ENCODE measurements at regions not wholly inside any gene's neighbourhood (a gene's known extent, or its start where the extent isn't known, plus 50 kb on each side); places are given as distances from the start of the nearest gene placed in this dataset.

DNA sequence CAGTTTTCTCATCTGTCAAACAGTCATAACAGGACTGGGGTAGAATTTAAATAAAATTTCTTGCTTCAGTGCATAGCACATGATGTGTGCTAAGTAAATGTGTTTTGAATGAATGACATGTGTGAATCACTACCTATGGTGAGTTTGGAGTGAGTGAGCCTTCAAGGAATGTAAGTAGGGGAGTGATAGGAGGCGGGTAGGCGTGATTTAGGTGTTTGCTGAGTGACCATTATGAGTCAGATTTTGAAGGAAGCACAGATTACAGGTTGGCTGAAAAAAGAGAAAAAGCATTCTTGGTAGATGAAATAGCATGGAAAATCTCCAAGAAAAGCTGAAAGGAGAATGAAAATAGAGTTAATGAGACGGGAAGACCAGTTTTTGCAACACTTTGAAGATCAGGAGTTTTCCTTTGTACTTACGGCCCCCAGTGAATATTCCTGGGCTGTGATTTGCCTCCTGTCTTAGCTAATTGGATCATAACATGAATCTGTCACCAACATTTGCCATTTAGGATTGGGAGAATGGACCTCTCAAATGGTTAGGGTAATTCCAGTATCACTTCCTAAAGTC, 136.9 kb upstream of the GATA6 start:
- Histone ChIP-seq H3K36me3 (ENCODE audit: low read depth) (no peaks in the 10 kb centered on the region), H3K9me3 (ENCODE audit: severe bottlenecking) (no peaks in the 10 kb centered on the region), H3K4me1 (ENCODE audit: insufficient read depth, poor library complexity, severe bottlenecking) (peaks cover 17% of the 10 kb centered on the region), H3K27me3 (ENCODE audit: insufficient read depth, poor library complexity, severe bottlenecking) (no peaks in the 10 kb centered on the region), H3K27ac (ENCODE audit: poor library complexity, severe bottlenecking) (peak overlapping the region; percentile 89), H3K4me3 (ENCODE audit: severe bottlenecking) (no peak overlapping the region)
- ATAC-seq (ENCODE audit: low read depth) (peak; percentile 100), DNase-seq (ENCODE audit: low spot score) (peak; percentile 80)
- TF ChIP-seq, protein P1, sequence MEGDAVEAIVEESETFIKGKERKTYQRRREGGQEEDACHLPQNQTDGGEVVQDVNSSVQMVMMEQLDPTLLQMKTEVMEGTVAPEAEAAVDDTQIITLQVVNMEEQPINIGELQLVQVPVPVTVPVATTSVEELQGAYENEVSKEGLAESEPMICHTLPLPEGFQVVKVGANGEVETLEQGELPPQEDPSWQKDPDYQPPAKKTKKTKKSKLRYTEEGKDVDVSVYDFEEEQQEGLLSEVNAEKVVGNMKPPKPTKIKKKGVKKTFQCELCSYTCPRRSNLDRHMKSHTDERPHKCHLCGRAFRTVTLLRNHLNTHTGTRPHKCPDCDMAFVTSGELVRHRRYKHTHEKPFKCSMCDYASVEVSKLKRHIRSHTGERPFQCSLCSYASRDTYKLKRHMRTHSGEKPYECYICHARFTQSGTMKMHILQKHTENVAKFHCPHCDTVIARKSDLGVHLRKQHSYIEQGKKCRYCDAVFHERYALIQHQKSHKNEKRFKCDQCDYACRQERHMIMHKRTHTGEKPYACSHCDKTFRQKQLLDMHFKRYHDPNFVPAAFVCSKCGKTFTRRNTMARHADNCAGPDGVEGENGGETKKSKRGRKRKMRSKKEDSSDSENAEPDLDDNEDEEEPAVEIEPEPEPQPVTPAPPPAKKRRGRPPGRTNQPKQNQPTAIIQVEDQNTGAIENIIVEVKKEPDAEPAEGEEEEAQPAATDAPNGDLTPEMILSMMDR (IDR thresholded peaks at IDR 0.05; ENCODE audit: poor library complexity, severe bottlenecking), result no peak

DNA sequence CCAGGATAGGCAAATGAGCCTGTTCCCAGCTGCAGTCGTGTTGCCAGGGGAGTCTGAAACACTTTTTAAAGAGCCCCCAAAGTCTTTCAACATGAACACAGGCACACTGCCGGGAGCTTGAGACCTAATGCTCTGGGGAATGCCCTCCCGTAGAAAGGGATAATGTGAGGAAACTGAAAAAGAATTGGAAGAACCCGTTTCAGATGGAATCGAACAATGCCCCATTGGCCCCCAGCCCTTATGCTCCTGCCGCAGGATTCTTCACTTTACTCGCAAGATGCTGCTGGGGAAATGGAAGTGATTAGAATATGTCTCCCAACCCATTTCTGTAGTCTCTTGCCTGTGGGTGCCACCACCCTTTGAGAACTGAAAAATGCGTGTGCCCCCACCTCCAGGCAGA, 136.3 kb upstream of the GATA6 start:
- Histone ChIP-seq H3K4me1 (ENCODE audit: insufficient read depth, poor library complexity, severe bottlenecking) (peaks cover 17% of the 10 kb centered on the region), H3K36me3 (ENCODE audit: low read depth) (no peaks in the 10 kb centered on the region), H3K4me3 (ENCODE audit: severe bottlenecking) (no peak overlapping the region), H3K27ac (ENCODE audit: poor library complexity, severe bottlenecking) (peak overlapping the region; percentile 89), H3K27me3 (ENCODE audit: insufficient read depth, poor library complexity, severe bottlenecking) (no peaks in the 10 kb centered on the region), H3K9me3 (ENCODE audit: severe bottlenecking) (no peaks in the 10 kb centered on the region)
- TF ChIP-seq, protein P1 (IDR thresholded peaks at IDR 0.05; ENCODE audit: poor library complexity, severe bottlenecking), result no peak
- ATAC-seq (ENCODE audit: low read depth), result no peak
- no peak for DNase-seq (ENCODE audit: low spot score)

DNA sequence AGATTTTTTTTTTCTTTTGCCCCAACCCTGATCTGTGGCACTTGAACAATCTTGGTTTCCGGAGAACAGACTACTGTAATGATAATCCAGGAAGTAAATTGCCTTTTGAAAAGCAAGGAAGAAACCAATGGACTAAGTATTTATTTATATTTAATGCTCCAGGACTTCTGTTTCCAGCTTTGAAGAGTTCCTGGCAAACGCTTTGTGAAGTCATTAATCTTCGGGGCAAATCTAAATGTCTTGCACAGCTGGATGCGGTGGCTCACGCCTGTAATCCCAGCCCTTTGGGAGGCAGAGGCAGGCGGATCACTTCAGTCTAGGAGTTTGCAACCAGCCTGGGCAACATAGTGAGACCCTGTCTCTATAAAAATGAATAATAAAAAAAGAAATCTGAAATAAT, 135.1 kb upstream of the GATA6 start:
- Histone ChIP-seq H3K9me3 (ENCODE audit: severe bottlenecking) (no peaks in the 10 kb centered on the region), H3K4me1 (ENCODE audit: insufficient read depth, poor library complexity, severe bottlenecking) (peaks cover 17% of the 10 kb centered on the region), H3K36me3 (ENCODE audit: low read depth) (no peaks in the 10 kb centered on the region), H3K4me3 (ENCODE audit: severe bottlenecking) (no peak overlapping the region), H3K27me3 (ENCODE audit: insufficient read depth, poor library complexity, severe bottlenecking) (no peaks in the 10 kb centered on the region), H3K27ac (ENCODE audit: poor library complexity, severe bottlenecking) (no peak overlapping the region)
- ATAC-seq (ENCODE audit: low read depth) (no peak), DNase-seq (ENCODE audit: low spot score) (no peak)
- TF ChIP-seq, protein P1 (IDR thresholded peaks at IDR 0.05; ENCODE audit: poor library complexity, severe bottlenecking), result no peak

DNA sequence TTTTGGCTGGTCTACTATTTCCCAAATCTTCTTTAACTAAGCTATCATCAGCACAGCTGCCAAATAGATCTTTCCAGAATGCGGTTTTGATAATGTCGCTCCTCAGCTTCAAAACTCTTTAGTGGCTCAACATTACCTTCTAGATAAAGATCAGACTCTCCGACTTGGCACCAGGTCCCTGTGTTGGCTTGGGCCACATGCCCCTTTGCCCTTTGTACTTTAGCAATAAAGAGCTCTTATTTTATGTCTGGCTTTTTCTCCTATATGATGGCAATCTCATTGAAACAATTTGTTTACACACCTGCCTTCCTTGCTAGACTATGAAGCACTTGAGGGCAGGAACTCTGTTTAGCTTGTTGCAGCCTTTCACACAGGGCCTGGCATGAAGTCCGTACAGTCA, 128.9 kb upstream of the GATA6 start:
- Histone ChIP-seq H3K27me3 (ENCODE audit: insufficient read depth, poor library complexity, severe bottlenecking) (no peaks in the 10 kb centered on the region), H3K36me3 (ENCODE audit: low read depth) (no peaks in the 10 kb centered on the region), H3K4me1 (ENCODE audit: insufficient read depth, poor library complexity, severe bottlenecking) (no peaks in the 10 kb centered on the region), H3K9me3 (ENCODE audit: severe bottlenecking) (no peaks in the 10 kb centered on the region), H3K4me3 (ENCODE audit: severe bottlenecking) (no peak overlapping the region), H3K27ac (ENCODE audit: poor library complexity, severe bottlenecking) (no peak overlapping the region)
- TF ChIP-seq, protein P1 (IDR thresholded peaks at IDR 0.05; ENCODE audit: poor library complexity, severe bottlenecking), result no peak
- no peak for ATAC-seq (ENCODE audit: low read depth)
- no peak for DNase-seq (ENCODE audit: low spot score)

GRCh38 chr18:22043837-22044236, 125.6 kb upstream of the GATA6 start:
- Histone ChIP-seq H3K36me3 (ENCODE audit: low read depth) (no peaks in the 10 kb centered on the region), H3K4me1 (ENCODE audit: insufficient read depth, poor library complexity, severe bottlenecking) (no peaks in the 10 kb centered on the region), H3K9me3 (ENCODE audit: severe bottlenecking) (no peaks in the 10 kb centered on the region), H3K27me3 (ENCODE audit: insufficient read depth, poor library complexity, severe bottlenecking) (no peaks in the 10 kb centered on the region), H3K27ac (ENCODE audit: poor library complexity, severe bottlenecking) (no peak overlapping the region), H3K4me3 (ENCODE audit: severe bottlenecking) (no peak overlapping the region)
- no peak for DNase-seq (ENCODE audit: low spot score)
- TF ChIP-seq, protein P1 (IDR thresholded peaks at IDR 0.05; ENCODE audit: poor library complexity, severe bottlenecking), result no peak
- no peak for ATAC-seq (ENCODE audit: low read depth)
